Keratinocyte (primary cell): ENCODE measurements at regions not wholly inside any gene's neighbourhood (a gene's known extent, or its start where the extent isn't known, plus 50 kb on each side); places are given as distances from the start of the nearest gene placed in this dataset.
"Not testable (repeated sequence)": the region's sequence is repeated elsewhere in the genome, so short reads cannot be mapped to it uniquely, and the experiment has no call there.

Experiments used
- DNase-seq: peaks from one replicate; pipeline ENCODE4 v3.0.0-alpha.2; 2011; ENCODE audit warnings: low read depth, missing footprints, low spot score
- FAIRE-seq: peaks from 2 replicates; lab custom pipeline; 2011; peaks lifted over from hg19 to GRCh38; lab: Jason Lieb, UNC
- H2AFZ ChIP-seq: 2 replicates; pipeline ENCODE4 v1.6.0; 2012; ENCODE audit warnings: low read length, control low read depth, inconsistent platforms; ENCODE audit not compliant: control insufficient read depth
- H3K27ac ChIP-seq: 2 replicates; pipeline ENCODE4 v1.5.1; 2011; ENCODE audit warnings: low read length; ENCODE audit not compliant: control insufficient read depth, insufficient read depth
- H3K27me3 ChIP-seq: 3 replicates; pipeline ENCODE4 v1.6.0; 2011; ENCODE audit warnings: low read length; ENCODE audit not compliant: control insufficient read depth, insufficient read depth; ENCODE audit errors: extremely low read depth
- H3K36me3 ChIP-seq, 2 experiments: 2 replicates in 1 of 2; 3 replicates in 1 of 2; pipeline ENCODE4 v1.5.1; 2011; ENCODE audit warnings: low read length in 2 of 2, mild to moderate bottlenecking in 1 of 2; ENCODE audit not compliant: control insufficient read depth in 2 of 2, insufficient read depth in 2 of 2; ENCODE audit errors: extremely low read depth in 1 of 2
- H3K4me1 ChIP-seq: 3 replicates; pipeline ENCODE4 v1.5.1; 2011; ENCODE audit warnings: low read length; ENCODE audit not compliant: control insufficient read depth, insufficient read depth; ENCODE audit errors: extremely low read depth
- H3K4me2 ChIP-seq: 3 replicates; pipeline ENCODE4 v1.6.0; 2011; ENCODE audit warnings: low read depth, low read length; ENCODE audit not compliant: control insufficient read depth, insufficient read depth; ENCODE audit errors: extremely low read depth
- H3K4me3 ChIP-seq, 3 experiments: fragments of 200-600 bp in 1 of 3; sonication (generic) in 1 of 3; 2 replicates in 2 of 3; 3 replicates in 1 of 3; pipeline ENCODE4 v1.5.1; 2011 to 2016; ENCODE audit warnings: low read length in 3 of 3, mild to moderate bottlenecking in 3 of 3, control low read depth in 2 of 3, inconsistent platforms in 1 of 3, low read depth in 1 of 3, mixed read lengths in 1 of 3, mixed run types in 1 of 3, moderate library complexity in 1 of 3; ENCODE audit not compliant: control insufficient read depth in 2 of 3, insufficient read depth in 2 of 3; ENCODE audit errors: extremely low read depth in 1 of 3
- H3K79me2 ChIP-seq: 2 replicates; pipeline ENCODE4 v1.6.0; 2012; ENCODE audit warnings: low read length; ENCODE audit not compliant: control insufficient read depth, insufficient read depth
- H3K9ac ChIP-seq: 3 replicates; pipeline ENCODE4 v1.6.0; 2011; ENCODE audit warnings: low read length; ENCODE audit not compliant: control insufficient read depth, insufficient read depth; ENCODE audit errors: extremely low read depth
- H3K9me1 ChIP-seq: 3 replicates; pipeline ENCODE4 v1.6.0; 2011; ENCODE audit warnings: low read length; ENCODE audit not compliant: control insufficient read depth, insufficient read depth; ENCODE audit errors: extremely low read depth
- H3K9me3 ChIP-seq: 2 replicates; pipeline ENCODE4 v1.5.1; 2012; ENCODE audit warnings: low read depth, low read length; ENCODE audit not compliant: control insufficient read depth
- H4K20me1 ChIP-seq: 3 replicates; pipeline ENCODE4 v1.6.0; 2011; ENCODE audit warnings: low read length; ENCODE audit not compliant: control insufficient read depth, insufficient read depth; ENCODE audit errors: extremely low read depth
- CTCF ChIP-seq, 3 experiments: IDR thresholded peaks in 1 of 3; conservative IDR thresholded peaks in 1 of 3; optimal IDR thresholded peaks in 1 of 3; 2 replicates in 2 of 3; 3 replicates in 1 of 3; pipeline versions ENCODE3 to v1.5.1; 2011; ENCODE audit warnings: low read length in 3 of 3, mild to moderate bottlenecking in 3 of 3, moderate library complexity in 2 of 3, control low read depth in 1 of 3, inconsistent platforms in 1 of 3; ENCODE audit not compliant: insufficient read depth in 2 of 3; ENCODE audit errors: extremely low read depth in 1 of 3
- EZH2 ChIP-seq: IDR thresholded peaks from one replicate; pipeline ENCODE4 v1.6.1; 2012; ENCODE audit warnings: inconsistent platforms, mild to moderate bottlenecking, low read length, moderate library complexity
- dilution Hi-C: fragments of 300-500 bp; cut with MboI; formaldehyde crosslinking; loops from one replicate; pipeline ENCODE4 v1.7.0; 2020; ENCODE audit warnings: low sequenced_read_pairs; ENCODE audit not compliant: extremely low pct_ligation_motif_present

GRCh38 chr12:54799966-54800365, 54.4 kb upstream of the MUCL1 start:
- H3K27me3 ChIP-seq, H3K9me3 ChIP-seq, H3K4me1 ChIP-seq, H3K79me2 ChIP-seq, H2AFZ ChIP-seq, H3K9me1 ChIP-seq, H3K4me3 ChIP-seq, H3K4me2 ChIP-seq, DNase-seq, H3K27ac ChIP-seq, dilution Hi-C loops, H3K9ac ChIP-seq, FAIRE-seq, H3K36me3 ChIP-seq, H4K20me1 ChIP-seq: not testable (repeated sequence)

- Histone ChIP-seq H3K27me3 (no peaks in the 10 kb centered on the region), H3K79me2 (no peaks in the 10 kb centered on the region), H4K20me1 (no peaks in the 10 kb centered on the region), H3K4me2 (no peak overlapping the region), H3K27ac (no peak overlapping the region), H3K9me1 (no peaks in the 10 kb centered on the region), H3K36me3 (no peaks in the 10 kb centered on the region), H3K9me3 (no peaks in the 10 kb centered on the region), H3K4me3 (no peak overlapping the region), H2AFZ (no peak overlapping the region), H3K4me1 (no peaks in the 10 kb centered on the region), H3K9ac (no peak overlapping the region)
- dilution Hi-C loops: no loop called here
- DNase-seq (no peak), FAIRE-seq (no peak)
- TF ChIP-seq CTCF (optimal IDR thresholded peaks at IDR 0.05 in 1 of 3, IDR thresholded peaks at IDR 0.05 in 1 of 3, conservative IDR thresholded peaks at IDR 0.05 in 1 of 3; ENCODE audit: extremely low read depth in 1 of 3, insufficient read depth in 2 of 3, low read length in 3 of 3): no peak
- no peak for TF ChIP-seq EZH2
Measured at GRCh38 chr12:54798651-54799050, 55.7 kb upstream of the MUCL1 start.

DNA sequence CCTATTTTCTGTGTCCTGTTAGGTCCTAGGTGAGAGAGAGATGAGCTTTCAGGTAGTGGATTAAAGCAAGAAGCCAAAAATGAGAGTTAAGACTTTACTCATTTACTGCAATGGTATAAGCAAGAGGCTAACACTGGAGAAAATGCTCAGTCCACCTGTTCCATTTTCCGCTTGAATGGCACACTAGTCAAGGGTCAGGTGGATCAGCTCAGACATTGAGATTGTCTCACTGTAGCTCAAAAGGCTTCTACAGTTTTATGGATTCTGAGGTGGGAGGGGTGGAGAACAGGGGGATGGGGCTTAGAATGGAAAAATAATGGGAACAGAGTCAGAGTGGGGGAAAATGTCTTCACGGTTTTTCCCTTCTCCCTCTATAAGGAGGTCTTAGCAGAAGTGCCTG, 57.3 kb upstream of the MUCL1 start:
- H3K4me2 ChIP-seq: no peak overlapping the region
- dilution Hi-C loops: no loop called here
- no peaks in the 10 kb centered on the region for H3K79me2 ChIP-seq
- H3K4me1 ChIP-seq: no peaks in the 10 kb centered on the region
- H3K9ac ChIP-seq: no peak overlapping the region
- no peak for DNase-seq
- no peak overlapping the region for H3K27ac ChIP-seq
- no peak overlapping the region for H2AFZ ChIP-seq
- H3K9me1 ChIP-seq: no peaks in the 10 kb centered on the region
- H3K36me3 ChIP-seq: no peaks in the 10 kb centered on the region
- no peaks in the 10 kb centered on the region for H3K27me3 ChIP-seq
- TF ChIP-seq EZH2 (no peak), CTCF (optimal IDR thresholded peaks at IDR 0.05 in 1 of 3, IDR thresholded peaks at IDR 0.05 in 1 of 3, conservative IDR thresholded peaks at IDR 0.05 in 1 of 3; ENCODE audit: extremely low read depth in 1 of 3, insufficient read depth in 2 of 3, low read length in 3 of 3) (no peak)
- FAIRE-seq: no peak
- H3K4me3 ChIP-seq: no peak overlapping the region
- no peaks in the 10 kb centered on the region for H3K9me3 ChIP-seq
- H4K20me1 ChIP-seq: no peaks in the 10 kb centered on the region
